B cell (primary cell): ENCODE measurements at regions not wholly inside any gene's neighbourhood (a gene's known extent, or its start where the extent isn't known, plus 50 kb on each side); places are given as distances from the start of the nearest gene placed in this dataset.

Experiments
- ATAC-seq: fragments of 200-7000 bp; cut with Tn5 transposase; one replicate; pipeline ENCODE4 v1.10.0; 2021; ENCODE audit warnings: low read depth, mild to moderate bottlenecking, moderate number of reproducible peaks, moderate library complexity
- CTCF ChIA-PET: fragments of 350-600 bp; sonication (Branson Sonifier 250); formaldehyde crosslinking; loops from one replicate; lab custom pipeline; 2021; ENCODE audit warnings: antibody characterized with exemption, inconsistent platforms; lab: Charles Lee
- POLR2A ChIA-PET: fragments of 350-600 bp; sonication (Branson Sonifier 250); formaldehyde crosslinking; loops from one replicate; lab custom pipeline; 2021; ENCODE audit warnings: antibody characterized with exemption; lab: Charles Lee
- DNase-seq: peaks from one replicate; pipeline ENCODE4 v3.0.0; 2013
- H2AFZ ChIP-seq: 2 replicates; pipeline ENCODE4 v1.6.1; 2012; ENCODE audit warnings: mild to moderate bottlenecking, low read depth, low read length; ENCODE audit not compliant: insufficient read depth, poor library complexity, severe bottlenecking
- H3K27ac ChIP-seq, 2 donors: 1 replicate in 1 of 2; 2 replicates in 1 of 2; pipeline ENCODE4 v1.5.1; 2012 to 2013; ENCODE audit warnings: low read length in 2 of 2, mild to moderate bottlenecking in 2 of 2, moderate library complexity in 1 of 2
- H3K27me3 ChIP-seq, 4 experiments: fragments of 200-600 bp in 1 of 4; sonication (generic) in 1 of 4; replicated peaks in 1 of 4; 1 replicate in 2 of 4; 2 replicates in 2 of 4; pipeline versions ENCODE4 v1.6.1 to v1.7.0; 2013 to 2016; ENCODE audit warnings: low read length in 3 of 4, mild to moderate bottlenecking in 2 of 4, mixed read lengths in 1 of 4, moderate library complexity in 1 of 4; ENCODE audit not compliant: insufficient read depth in 4 of 4, control insufficient read depth in 3 of 4; ENCODE audit errors: control extremely low read depth in 1 of 4
- H3K36me3 ChIP-seq, 2 experiments: replicated peaks in 1 of 2; 1 replicate in 1 of 2; 2 replicates in 1 of 2; pipeline versions ENCODE4 v1.6.1 to v1.7.1; 2013; ENCODE audit warnings: low read length in 1 of 2; ENCODE audit not compliant: insufficient read depth in 2 of 2, control insufficient read depth in 1 of 2; ENCODE audit errors: control extremely low read depth in 1 of 2, extremely low read depth in 1 of 2
- H3K4me1 ChIP-seq, 2 donors: fragments of 200-600 bp in 1 of 2; sonication (generic) in 1 of 2; 1 replicate in 1 of 2; 2 replicates in 1 of 2; pipeline versions ENCODE4 v1.5.1 to v1.6.1; 2013 to 2017; ENCODE audit warnings: low read length in 2 of 2; ENCODE audit not compliant: control insufficient read depth in 2 of 2, insufficient read depth in 2 of 2
- H3K4me2 ChIP-seq: replicated peaks from 2 replicates; pipeline ENCODE3; 2012; ENCODE audit warnings: mild to moderate bottlenecking, low read depth, low read length; ENCODE audit not compliant: poor library complexity, severe bottlenecking
- H3K4me3 ChIP-seq, 5 experiments: fragments of 200-600 bp in 1 of 5; sonication (generic) in 1 of 5; 1 replicate in 3 of 5; 2 replicates in 2 of 5; pipeline versions ENCODE4 v1.5.1 to v1.7.0; 2011 to 2016; ENCODE audit warnings: low read length in 4 of 5, mild to moderate bottlenecking in 4 of 5, low read depth in 2 of 5, control low read depth in 1 of 5, moderate library complexity in 1 of 5; ENCODE audit not compliant: insufficient read depth in 1 of 5; ENCODE audit errors: control extremely low read depth in 1 of 5, extremely low read depth in 1 of 5
- H3K79me2 ChIP-seq: fragments of 200-600 bp; sonication (generic); one replicate; pipeline ENCODE4 v1.6.0; 2016; ENCODE audit warnings: low read length; ENCODE audit not compliant: control insufficient read depth, insufficient read depth
- H3K9ac ChIP-seq: fragments of 200-600 bp; sonication (generic); 2 replicates; pipeline ENCODE4 v1.6.1; 2017; ENCODE audit warnings: mild to moderate bottlenecking, low read length, moderate library complexity
- H3K9me3 ChIP-seq, 3 donors: one replicate each; pipeline versions ENCODE4 v1.6.1 to v1.7.1; 2013; ENCODE audit warnings: low read length in 2 of 3; ENCODE audit not compliant: control insufficient read depth in 2 of 3, insufficient read depth in 1 of 3; ENCODE audit errors: control extremely low read depth in 1 of 3
- H4K20me1 ChIP-seq: 2 replicates; pipeline ENCODE4 v1.6.0; 2012; ENCODE audit warnings: mild to moderate bottlenecking, low read length; ENCODE audit not compliant: insufficient read depth, control insufficient read depth, poor library complexity, severe bottlenecking
- H3K27ac Mint-ChIP-seq: one replicate; pipeline ENCODE4 v1.8.0; 2021; ENCODE audit warnings: mixed read lengths
- H3K27me3 Mint-ChIP-seq: one replicate; pipeline ENCODE4 v1.8.0; 2021; ENCODE audit warnings: mixed read lengths
- H3K4me1 Mint-ChIP-seq: one replicate; pipeline ENCODE4 v1.8.0; 2021; ENCODE audit warnings: mixed read lengths
- H3K4me3 Mint-ChIP-seq: one replicate; pipeline ENCODE4 v1.8.0; 2021; ENCODE audit warnings: mixed read lengths
- H3K9me3 Mint-ChIP-seq: one replicate; pipeline ENCODE4 v1.8.0; 2022; ENCODE audit warnings: mixed read lengths; ENCODE audit not compliant: insufficient read depth
- EZH2 ChIP-seq: IDR thresholded peaks from 2 replicates; pipeline ENCODE4 v1.6.1; 2012; ENCODE audit warnings: borderline replicate concordance, low read depth, mild to moderate bottlenecking, moderate library complexity, low read length; ENCODE audit not compliant: insufficient read depth, poor library complexity, severe bottlenecking
- WGBS: methylation state at CpG from one replicate; pipeline ENCODE4 v1.1.5; 2013; ENCODE audit warnings: missing lambda C conversion rate; ENCODE audit not compliant: insufficient coverage; 5-methylcytosine and 5-hydroxymethylcytosine counted together
- intact Hi-C: fragments of 100-400 bp; cut with micrococcal nuclease; formaldehyde crosslinking; loops from one replicate; pipeline ENCODE4 v1.10.0; 2022
- TF ChIP-seq, protein P1 (sequence below): fragments of 200-600 bp; IDR thresholded peaks from one replicate; pipeline ENCODE4 v1.8.0; 2022; ENCODE audit warnings: antibody characterized with exemption, mild to moderate bottlenecking

DNA sequence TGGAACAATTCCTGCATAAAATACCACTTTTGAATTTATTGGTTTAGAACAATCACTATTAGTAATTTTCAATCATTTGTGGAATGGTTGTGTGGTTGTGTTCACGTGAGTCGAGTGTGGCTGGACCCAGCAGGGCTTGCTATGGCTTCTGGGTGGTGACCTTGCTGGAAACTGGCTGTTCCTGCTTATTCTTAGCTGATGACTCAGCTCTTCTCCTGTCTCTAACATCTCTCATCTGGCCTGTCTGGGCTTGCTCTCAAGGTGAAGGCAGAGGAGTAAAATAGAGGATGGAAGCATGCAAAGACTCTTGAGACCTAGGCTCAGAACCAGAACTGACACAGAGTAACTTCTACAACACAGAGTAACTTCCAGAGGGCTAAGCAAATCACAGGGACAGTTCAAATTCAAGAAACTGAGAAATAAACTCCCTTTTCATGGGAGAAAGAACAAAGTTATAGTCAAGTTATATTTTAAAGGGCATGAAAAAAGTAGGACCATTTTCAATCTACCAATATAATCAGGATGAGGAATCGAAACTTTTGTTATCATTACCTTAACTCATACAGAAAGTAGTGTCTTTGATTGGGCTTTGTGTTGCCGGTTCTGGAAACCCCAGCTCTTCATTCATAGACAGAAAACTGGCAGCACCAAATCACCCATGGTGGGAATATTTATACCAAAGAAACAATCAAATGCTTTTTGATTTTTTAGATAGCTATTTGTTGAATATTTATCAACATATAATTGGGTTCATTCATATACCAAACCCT lies 665.1 kb downstream of the CDH18 start:
- no peak for TF ChIP-seq EZH2
- TF ChIP-seq, protein P1, sequence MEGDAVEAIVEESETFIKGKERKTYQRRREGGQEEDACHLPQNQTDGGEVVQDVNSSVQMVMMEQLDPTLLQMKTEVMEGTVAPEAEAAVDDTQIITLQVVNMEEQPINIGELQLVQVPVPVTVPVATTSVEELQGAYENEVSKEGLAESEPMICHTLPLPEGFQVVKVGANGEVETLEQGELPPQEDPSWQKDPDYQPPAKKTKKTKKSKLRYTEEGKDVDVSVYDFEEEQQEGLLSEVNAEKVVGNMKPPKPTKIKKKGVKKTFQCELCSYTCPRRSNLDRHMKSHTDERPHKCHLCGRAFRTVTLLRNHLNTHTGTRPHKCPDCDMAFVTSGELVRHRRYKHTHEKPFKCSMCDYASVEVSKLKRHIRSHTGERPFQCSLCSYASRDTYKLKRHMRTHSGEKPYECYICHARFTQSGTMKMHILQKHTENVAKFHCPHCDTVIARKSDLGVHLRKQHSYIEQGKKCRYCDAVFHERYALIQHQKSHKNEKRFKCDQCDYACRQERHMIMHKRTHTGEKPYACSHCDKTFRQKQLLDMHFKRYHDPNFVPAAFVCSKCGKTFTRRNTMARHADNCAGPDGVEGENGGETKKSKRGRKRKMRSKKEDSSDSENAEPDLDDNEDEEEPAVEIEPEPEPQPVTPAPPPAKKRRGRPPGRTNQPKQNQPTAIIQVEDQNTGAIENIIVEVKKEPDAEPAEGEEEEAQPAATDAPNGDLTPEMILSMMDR = no peak
- Histone ChIP-seq H3K9me3 (no peaks in the 10 kb centered on the region), H4K20me1 (no peaks in the 10 kb centered on the region), H3K4me1 (no peaks in the 10 kb centered on the region), H3K27ac (no peak overlapping the region), H2AFZ (no peak overlapping the region), H3K4me3 (no peak overlapping the region), H3K27me3 (no peaks in the 10 kb centered on the region), H3K79me2 (no peaks in the 10 kb centered on the region), H3K36me3 (no peaks in the 10 kb centered on the region), H3K4me2 (no peak overlapping the region), H3K9ac (no peak overlapping the region)
- Mint-ChIP-seq H3K27ac (no peak overlapping the region), H3K4me1 (no peaks in the 10 kb centered on the region), H3K9me3 (no peaks in the 10 kb centered on the region), H3K27me3 (no peaks in the 10 kb centered on the region), H3K4me3 (no peak overlapping the region)
- ATAC-seq (no peak), DNase-seq (no peak)
- intact Hi-C loops = no loop called here
- POLR2A ChIA-PET = no interaction called here
- CTCF ChIA-PET = no interaction called here
- no CpG with 5 or more reads among the region's 4 CpGs for WGBS

DNA sequence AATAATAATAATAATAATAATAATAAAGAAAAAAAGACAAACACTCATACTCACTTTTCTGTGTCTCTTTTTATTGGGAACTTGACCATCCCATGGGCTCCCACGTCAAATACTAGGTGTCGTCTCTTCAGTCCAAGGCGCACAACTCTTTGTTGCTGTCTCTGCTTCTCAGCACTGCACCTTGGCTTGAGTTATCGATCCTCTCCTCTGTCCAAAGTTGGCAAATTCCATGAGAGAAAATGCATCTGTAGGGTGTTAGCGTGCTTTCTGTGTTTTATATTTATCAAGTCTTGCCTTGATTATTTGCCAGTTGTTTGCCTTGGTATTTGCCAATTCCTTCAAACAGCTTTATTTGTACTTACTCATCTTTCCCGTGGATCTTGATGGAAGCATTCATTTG lies 653.7 kb downstream of the CDH18 start:
- Histone ChIP-seq H2AFZ (no peak overlapping the region), H3K4me1 (no peaks in the 10 kb centered on the region), H3K27ac (no peak overlapping the region), H3K9ac (no peak overlapping the region), H3K27me3 (no peaks in the 10 kb centered on the region), H3K4me3 (no peak overlapping the region), H3K79me2 (no peaks in the 10 kb centered on the region), H3K4me2 (no peak overlapping the region), H4K20me1 (no peaks in the 10 kb centered on the region), H3K36me3 (no peaks in the 10 kb centered on the region), H3K9me3 (no peaks in the 10 kb centered on the region)
- H3K4me1 Mint-ChIP-seq = no peaks in the 10 kb centered on the region
- DNase-seq (no peak), ATAC-seq (no peak)
- H3K27me3 Mint-ChIP-seq = no peaks in the 10 kb centered on the region
- H3K4me3 Mint-ChIP-seq = no peak overlapping the region
- H3K27ac Mint-ChIP-seq = no peak overlapping the region
- ChIA-PET POLR2A (no interaction called here), CTCF (no interaction called here)
- H3K9me3 Mint-ChIP-seq = peaks cover 14% of the 10 kb centered on the region
- WGBS = 53% methylated on average over 3 of the region's 6 CpGs
- intact Hi-C loops = no loop called here
- TF ChIP-seq EZH2 = no peak
- TF ChIP-seq, protein P1 = no peak
